ENCODE measurements at regions not wholly inside any gene's neighbourhood (a gene's known extent, or its start where the extent isn't known, plus 50 kb on each side); places are given as distances from the start of the nearest gene placed in this dataset.
"Not testable (repeated sequence)": the region's sequence is repeated elsewhere in the genome, so short reads cannot be mapped to it uniquely, and the experiment has no call there.

DNA sequence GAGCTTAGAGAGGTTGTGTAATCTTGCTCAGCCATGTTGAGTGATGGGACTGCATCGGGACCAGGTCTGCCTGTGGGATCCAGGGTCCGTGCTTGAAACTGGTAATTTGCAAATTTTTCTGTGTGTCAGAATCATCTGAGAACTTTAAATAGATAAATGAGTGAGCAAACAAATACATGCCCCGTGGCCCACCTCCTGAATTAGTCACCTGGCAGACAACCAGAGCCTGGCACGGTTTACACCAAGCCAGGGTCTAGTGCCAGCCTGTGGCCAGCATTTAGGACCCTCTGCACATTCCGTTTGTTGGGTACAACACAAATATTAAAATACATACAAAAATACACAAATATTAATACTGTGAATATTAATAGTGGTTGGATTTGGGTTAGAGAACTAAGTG, 90.6 kb upstream of the STOX2 start:
- DNase-seq (ENCODE audit: low read depth) = no peak

DNA sequence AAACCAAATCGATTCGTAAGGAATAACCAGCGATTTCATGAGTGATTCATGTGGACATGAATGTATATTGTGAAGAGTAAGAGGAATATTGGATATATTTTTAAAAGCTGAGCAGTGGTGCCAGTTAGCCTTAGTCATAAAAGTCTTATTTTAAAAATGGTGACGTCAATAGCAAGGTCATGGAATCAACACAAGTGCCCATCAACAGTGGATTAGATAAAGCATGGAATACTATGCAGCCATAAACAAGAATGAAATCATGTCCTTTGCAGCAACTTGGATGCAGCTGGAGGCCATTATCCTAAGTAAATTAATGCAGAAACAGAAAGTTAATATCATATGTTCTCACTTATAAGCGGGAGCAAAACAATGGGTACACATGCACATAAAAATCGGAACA, 89.0 kb upstream of the STOX2 start:
- DNase-seq (ENCODE audit: low read depth) = no peak

DNA sequence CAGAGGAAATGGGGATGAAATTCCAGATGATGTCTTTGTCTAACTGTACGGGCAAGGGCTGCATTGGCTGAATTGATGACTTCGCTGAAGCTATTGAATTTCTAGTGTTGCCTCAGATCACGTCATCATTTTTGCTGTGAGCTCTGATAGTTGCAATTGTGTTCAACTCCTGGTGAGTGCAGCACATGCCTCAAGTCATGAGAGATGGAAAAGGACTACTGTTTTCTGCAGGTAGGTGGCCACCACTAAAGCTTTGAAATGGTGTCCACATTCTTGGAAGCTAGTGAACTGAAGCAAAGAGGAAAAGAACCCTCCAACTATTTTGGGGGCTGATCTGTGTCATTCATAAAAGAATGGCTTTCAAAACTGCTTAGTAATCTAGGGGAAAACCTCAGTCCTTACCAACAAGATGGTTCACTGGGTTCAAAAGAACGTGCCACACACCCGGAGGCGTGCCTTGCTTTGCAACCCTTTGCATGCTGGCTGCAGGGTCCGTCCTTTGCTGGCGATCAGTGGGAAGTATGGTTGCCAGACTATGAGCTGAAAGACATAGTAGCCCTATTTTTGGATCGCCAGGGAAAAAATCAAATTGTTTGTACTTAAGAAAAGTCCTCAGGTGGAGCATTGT, 88.1 kb upstream of the STOX2 start:
- DNase-seq (ENCODE audit: low read depth) = no peak

DNA sequence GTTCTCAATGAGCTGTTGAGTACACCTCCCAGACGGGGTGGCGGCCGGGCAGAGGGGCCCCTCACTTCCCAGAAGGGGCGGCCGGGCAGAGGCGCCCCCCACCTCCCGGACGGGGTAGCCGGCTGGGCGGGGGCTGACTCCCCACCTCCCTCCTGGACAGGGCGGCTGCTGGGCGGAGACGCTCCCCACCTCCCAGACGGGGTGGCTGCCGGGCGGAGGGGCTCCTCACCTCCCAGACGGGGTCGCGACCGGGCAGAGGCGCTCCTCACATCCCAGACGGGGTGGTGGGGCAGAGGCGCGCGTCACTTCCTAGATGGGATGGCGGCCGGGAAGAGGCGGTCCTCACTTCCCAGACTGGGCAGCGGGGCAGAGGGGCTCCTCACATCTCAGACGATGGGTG, 86.5 kb upstream of the STOX2 start:
- not testable (repeated sequence) for DNase-seq (ENCODE audit: low read depth)

DNA sequence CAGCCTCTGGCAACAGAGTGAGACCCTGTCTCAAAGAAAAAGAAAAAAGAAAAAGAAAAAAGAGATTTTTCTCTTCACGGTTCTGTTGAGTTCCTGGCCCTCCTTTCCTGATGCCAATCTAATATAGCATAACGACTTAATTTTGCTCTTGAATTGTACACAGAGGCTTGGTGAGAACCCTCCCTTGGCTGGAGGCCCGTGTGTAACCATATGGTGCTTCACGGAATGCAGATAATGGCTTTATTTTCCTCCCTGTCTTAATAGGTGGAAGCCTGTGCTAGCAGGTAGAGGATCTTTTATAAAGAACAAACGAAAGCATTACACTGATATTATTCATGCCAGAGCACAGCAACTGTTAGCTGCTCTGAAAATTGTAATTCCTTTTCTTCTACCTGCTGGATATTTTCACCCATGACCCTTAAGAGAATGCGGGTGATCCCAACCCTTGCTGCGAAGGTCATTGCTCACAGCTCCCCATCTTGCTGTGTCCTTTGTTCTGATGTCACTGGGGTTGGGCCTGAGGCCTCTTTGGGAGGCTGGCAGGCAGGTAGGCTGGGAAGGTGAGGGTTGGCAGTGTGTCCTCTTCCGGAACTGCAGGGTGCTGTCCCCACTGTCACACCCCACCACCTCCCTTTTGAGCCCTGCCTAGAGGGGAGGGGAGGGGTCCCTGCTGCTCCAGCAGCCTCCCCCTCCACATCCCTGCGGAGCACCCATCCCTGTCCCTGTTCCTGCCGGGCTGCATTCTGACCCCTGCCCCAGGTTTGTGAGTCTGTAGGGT, 83.8 kb upstream of the STOX2 start:
- no peak for DNase-seq (ENCODE audit: low read depth)

DNA sequence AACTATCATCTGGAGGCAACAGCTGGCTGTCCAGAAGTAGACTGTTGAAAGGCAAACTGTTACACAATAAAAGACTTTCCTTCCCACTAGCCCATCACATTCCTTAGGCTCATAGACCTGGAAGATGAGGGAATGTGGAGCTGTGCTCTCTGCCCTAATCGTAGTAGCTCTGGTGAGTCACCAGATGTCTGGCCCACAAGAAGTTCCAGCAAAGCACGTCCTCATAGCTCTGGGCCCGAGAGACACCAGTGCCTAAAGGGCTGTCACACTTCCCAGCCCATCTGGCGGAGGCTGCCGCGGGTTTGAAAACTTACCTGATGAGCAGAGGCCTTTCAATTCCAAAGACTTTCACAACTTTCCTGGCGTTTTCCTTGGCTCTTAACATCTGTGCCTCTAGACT, 81.7 kb upstream of the STOX2 start:
- peak; percentile 49 for DNase-seq (ENCODE audit: low read depth)

DNA sequence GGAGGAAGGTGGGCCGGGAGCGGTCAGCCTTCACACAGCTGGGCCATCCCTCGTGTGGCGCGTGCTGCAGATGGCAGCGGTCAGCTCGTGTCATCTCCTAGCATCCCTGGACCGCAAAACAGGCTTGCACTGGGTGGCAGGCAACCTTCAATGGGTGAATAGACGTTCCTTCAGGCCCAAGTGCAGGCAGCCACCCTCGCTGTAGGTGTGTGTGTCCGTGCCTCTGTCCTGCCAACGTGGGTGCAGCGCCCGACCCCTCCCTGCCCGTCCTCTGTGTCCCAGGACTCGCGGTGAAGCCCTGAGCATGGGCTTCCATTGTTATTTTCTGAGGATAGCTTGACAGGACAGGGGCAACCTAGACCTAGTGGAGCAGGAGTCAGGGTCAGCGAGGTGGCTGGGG, 79.8 kb upstream of the STOX2 start:
- no peak for DNase-seq (ENCODE audit: low read depth)

DNA sequence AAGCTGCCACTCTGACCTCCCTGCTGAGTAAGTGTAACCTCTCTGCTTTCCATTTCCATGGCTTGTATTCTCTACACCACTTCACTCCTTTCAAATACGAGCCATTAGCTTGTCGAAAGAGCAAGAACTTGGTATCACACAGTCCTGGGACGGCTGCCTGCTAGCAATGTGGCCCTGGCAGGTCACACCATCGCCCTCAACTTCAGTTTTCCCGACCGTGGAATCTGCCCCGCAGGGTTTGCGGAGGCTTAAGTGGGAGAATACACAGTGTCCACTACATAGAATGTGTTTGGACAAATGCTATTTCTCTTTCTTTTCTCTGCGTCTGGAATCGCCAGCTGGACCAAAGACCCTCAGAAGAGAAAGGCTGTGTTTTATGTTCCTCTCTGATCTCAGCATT, 78.6 kb upstream of the STOX2 start:
- no peak for DNase-seq (ENCODE audit: low read depth)

DNA sequence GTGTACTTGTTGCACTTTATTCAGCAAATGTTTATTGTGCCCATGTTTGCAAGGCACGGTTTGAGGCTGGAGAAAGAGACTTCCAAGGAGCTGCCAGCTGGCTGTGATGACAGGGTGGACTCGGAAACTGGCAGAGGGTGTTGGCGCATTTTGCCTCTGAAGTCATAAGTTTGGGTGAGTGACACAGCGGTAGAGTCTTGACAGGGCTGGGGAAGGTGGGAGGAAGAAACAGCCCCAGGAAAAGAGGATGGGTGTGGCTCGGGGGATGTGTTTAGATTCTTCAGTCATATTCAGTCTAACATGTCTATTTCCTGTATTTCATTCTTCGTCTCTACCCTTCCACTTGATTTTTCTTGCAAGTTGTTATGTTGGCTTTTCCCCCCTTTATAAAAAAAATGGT, 77.0 kb upstream of the STOX2 start:
- no peak for DNase-seq (ENCODE audit: low read depth)

DNA sequence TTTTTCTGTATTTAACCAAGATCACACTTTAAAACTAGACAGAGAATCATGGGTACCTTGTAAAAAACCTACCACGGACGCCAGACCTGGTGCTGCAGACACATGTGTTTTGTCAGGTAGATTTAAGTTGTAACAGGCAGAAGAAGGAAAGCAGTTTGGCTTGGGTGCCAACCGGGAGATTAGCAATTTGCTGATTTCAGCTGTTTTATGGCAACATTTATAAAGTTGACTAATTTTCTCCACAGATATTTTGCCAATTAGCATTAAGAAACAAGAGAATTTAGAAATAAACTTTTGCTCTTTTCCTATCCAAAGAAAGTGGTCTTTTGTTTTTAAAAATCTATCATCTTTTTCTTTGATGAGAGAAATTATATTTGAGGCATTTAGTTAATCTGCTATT, 76.3 kb upstream of the STOX2 start:
- DNase-seq (ENCODE audit: low read depth) = no peak

DNA sequence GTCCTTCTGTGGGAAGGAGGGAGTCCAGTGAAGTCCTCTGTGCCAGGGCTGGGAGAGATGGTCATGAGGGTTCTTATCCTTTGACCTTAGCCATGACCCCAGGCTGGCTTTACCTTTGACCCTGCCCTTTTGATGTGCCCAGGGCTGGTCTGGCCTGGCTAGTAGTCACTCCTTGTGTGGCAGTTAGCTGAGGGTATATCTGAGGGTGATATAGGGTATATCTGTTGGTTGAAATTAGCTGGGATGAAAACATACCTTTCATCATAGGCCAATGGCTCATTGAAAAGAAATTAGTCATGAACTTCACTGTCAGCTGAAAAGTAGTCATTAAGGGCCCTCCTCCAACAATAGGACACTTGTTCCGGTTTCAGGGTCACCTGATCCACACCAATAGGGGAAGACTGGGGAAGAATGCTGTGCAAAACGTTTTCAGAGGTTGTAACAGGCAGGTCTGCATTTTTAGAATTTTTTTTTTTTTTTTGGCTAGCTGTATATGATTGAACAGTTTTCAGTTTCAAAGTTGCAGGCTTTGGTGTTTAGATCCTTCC, 74.6 kb upstream of the STOX2 start:
- DNase-seq (ENCODE audit: low read depth) = no peak

DNA sequence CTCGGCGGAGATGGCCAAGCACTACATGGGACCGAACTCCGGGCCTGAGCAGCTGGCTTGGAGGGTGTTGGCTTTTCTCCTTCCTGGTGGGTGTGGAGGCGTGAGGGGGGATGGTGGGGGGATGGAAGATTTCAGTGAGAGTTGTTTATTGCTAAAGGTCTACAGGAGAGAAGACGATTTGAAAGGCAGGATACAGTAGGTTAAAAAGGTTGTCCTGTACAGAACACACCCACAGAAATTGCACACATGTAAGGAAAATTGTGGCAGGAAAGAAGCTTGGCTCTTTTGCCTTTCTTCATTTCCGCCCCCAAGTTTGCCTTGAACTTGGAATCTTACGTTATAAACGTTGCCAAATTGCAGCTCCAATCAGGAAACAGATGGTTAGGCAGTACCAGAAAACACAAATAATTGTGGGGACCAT, 74.1 kb upstream of the STOX2 start:
- no peak for DNase-seq (ENCODE audit: low read depth)

DNA sequence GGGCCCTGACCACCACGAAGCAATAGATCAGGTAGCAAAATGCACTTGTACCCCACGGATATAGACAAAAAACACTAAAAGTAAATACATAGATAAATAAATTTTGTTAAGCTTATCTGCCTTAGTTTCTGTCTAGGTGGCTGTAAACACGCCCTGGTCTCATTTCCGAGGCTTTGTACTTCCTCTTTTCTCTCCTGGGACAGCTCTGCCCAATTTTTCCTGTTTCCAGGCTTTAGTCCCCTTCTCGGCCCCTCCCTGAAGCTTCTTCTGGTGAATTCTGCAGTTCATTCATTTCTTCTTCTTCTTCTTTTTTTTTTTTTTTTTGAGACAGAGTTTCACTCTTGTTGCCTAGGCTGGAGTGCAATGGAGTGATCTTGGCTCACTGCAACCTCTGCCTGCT, 73.4 kb upstream of the STOX2 start:
- no peak for DNase-seq (ENCODE audit: low read depth)

DNA sequence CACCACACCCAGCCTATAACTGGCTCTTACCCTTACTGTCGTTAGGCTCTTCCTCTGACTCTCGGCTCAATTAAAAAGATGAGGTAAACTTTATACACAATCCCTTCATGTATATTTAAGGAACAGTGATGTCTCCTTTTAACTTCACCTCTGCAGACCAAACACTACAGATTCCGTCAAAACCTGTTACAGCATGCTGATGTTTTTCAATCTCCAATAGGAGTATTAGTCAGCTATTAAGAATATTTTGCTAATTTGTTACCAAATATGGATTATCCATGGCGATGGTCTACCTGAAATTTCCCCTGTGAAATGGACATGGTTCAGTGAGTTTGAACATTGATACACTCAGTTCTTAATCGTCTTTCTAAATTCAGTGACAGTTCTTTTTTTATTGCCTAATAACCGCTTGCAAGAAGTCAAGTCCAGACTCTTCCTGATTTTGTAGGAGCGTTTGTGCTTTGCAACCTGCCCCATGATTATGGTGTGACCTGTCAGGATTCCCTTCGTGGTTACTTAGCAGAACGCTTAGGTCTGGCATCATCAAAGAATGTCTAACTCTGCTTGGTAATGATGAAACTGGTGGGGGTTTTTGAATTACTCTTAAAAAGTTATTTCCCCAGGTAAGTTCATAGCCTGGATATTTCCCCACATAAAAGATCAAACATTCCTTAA, 72.2 kb upstream of the STOX2 start:
- DNase-seq (ENCODE audit: low read depth) = no peak

DNA sequence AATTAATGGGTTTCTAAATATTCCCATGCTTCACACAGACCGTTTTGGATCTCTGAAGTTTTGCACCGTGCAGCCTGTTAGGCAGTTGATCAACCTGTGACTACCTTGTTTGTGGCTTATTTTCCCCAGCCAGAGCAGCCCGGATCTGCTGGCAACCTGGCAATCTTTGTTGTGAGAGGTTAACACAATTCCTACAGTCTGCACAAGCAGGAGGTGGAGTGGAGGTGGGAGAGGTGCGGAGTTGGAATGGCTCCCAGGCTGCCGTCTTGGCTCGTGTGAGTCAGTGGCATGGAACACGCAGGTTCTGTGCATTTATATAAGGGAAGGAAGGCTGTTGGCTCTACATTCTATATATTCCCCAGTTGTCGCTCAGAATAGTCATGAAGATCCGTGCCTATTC, 70.9 kb upstream of the STOX2 start:
- DNase-seq (ENCODE audit: low read depth) = no peak

DNA sequence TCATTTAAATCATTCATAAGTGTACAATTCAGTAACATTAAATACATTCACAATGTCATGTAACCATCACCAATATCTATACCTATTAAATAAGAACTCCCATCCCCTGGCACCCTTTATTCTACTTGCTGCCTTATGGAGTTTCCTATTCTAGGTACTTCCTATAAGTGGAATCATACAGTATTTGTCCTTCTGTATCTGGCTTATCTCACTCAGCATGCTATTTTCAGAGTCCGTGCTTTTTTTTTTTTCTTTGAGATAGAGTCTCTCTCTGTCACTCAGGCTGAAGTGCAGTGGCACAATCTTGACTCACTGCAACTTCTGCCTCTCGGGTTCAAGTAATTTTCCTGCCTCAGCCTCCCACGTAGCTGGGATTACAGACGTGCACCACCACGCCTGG, 67.9 kb upstream of the STOX2 start:
- DNase-seq (ENCODE audit: low read depth) = no peak

DNA sequence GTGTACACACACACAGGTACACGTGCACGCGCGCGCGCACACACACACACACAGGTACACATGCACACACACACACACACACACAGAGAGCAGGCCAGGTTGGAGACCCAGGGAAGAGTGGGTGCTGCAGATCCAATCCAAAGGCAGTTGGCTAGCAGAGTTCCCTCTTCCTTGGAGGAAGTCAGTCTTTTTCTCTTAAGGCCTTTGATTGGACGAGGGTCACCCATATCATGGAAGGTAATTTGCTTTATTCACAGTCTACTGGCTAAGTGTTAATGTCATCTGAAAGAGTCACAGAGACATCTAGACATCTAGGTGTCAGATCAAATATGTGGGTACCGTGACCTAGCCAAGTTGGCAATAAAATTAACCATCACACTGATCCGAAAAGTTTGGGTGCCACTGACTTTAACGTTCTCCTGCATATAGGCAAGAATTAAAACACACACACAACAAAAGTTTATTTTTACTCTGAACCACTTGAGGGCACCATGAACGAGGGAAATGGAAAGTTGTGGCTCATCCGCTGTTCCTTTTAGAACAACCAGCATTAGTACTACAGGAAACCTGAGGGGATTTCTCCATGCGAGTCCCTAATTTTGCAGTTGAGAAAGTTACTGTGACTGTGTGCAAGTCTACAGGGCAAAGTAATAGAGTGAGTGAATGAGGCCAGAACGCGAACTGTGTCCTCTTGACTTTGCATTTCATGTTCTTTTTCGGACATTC, 66.0 kb upstream of the STOX2 start:
- DNase-seq (ENCODE audit: low read depth) = no peak

DNA sequence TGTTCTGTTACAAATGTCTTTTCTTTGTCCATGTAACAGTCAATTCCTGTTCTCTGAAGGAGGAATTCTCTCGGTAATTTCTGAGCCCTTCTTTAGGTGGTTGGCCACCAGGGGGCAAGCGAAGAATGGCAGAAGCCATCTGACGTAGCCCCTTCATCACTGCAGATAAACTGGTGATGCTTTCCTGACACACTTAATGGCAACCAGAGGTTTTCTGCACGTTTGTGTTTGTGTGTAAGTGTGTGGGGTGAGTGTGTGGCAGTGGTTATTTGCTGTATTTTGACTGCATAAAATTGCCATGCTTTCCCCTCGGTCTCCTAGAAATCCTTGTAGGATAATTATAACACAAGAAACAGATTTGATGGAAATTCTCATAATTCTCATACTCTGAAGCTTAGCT, 64.8 kb upstream of the STOX2 start:
- DNase-seq (ENCODE audit: low read depth) = peak; percentile 57

DNA sequence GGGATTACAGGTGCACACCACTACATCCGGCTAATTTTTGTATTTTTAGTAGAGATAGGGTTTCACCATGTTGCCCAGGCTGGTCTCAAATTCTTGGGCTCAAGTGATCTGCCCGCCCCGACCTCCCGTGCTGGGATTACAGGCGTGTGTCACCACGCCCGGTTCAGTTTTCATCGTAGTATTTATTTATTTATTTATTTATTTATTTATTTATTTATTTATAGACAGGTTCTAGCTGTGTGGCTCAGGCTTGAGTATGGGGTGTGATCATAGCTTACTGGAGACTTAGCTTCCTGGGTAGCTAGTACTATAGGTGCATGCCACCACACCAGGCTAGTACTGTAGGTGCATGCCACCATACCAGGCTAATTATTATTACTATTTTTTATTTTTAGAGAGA, 64.1 kb upstream of the STOX2 start:
- DNase-seq (ENCODE audit: low read depth) = no peak

DNA sequence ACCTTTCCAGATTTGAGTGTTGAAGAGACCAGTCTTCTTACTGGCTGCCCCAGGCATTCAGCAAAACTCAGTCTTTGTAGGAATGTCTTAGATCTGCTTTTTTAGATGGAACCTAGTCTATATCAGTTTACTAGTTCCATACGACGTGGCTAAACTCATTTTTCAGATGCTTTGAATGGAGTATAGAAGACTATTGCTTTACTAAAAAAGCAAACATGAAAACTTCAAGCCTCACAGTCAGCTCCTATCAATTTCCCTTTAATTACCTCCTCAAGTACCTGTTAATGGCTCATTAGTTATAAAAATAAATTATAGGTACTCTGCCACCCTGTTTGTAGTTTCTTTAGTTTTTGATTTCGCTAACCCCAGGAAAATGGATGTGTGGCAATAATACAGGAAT, 63.0 kb upstream of the STOX2 start:
- DNase-seq (ENCODE audit: low read depth) = no peak

DNA sequence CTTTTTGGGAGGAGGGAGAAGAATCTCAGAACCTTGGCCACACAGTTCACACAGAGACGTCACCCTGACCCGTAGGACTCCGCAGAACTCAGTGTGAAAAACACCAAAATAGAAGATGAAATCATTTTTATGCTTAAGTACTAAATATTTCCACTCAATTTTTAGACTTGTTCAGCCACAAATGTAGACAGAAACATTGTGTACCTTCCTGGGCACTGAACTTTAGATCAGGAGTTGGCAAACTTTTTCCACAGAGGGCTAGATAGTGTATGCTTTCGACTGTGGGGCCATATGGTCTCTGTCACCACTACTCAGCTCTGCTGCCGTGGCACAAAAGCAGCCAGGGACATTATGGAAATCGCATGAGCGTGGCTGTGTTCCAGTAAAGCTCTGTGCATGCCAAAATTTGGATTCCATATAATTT, 61.8 kb upstream of the STOX2 start:
- DNase-seq (ENCODE audit: low read depth) = no peak

DNA sequence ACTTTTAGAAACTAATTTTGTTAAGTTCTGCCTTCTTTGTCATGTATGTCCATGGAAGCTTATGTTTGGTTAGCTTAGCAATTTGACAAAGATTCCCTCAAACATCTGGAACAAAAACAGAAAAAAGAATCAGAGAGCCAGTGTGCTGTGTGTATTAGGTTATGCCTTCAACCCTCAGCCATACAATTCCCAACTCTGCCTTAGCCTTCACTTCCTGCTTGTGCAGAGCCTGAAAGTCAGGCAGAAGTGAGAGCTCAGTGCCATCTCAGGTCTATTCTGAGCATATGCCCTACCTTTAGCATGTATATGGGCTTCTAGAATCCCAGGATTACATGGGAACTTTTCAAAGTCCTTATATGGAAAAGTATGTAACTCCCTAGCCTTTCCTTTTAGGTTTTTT, 58.2 kb upstream of the STOX2 start:
- no peak for DNase-seq (ENCODE audit: low read depth)

Data from RPMI7951 (cell line).